Medulla oblongata (tissue), 1 donor: ENCODE measurements at regions not wholly inside any gene's neighbourhood (a gene's known extent, or its start where the extent isn't known, plus 50 kb on each side); places are given as distances from the start of the nearest gene placed in this dataset.

ENCODE experiments used
- DNase-seq: peaks from one replicate; pipeline ENCODE4 v3.0.0-alpha.2; 2015; ENCODE audit errors: extremely low spot score

DNA sequence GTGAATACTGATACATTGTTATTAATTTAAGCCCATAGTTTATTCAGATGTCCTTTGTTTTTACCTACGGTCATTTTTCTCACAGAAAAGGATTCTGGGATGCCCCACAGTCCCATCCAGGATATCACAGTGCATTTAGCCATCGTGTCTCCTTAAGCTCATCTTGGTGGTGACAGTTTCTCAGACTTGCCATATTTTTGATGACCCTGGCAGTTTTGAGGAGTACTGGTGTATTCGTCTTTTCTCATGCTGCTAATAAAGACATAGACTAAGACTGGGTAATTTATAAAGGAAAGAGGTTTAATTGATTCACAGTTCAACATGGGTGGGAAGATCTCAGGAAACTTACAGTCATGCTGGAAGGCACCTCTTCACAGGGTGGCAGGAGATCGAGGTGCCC is 295.9 kb upstream of the CDH4 start:
- no peak for DNase-seq

DNA sequence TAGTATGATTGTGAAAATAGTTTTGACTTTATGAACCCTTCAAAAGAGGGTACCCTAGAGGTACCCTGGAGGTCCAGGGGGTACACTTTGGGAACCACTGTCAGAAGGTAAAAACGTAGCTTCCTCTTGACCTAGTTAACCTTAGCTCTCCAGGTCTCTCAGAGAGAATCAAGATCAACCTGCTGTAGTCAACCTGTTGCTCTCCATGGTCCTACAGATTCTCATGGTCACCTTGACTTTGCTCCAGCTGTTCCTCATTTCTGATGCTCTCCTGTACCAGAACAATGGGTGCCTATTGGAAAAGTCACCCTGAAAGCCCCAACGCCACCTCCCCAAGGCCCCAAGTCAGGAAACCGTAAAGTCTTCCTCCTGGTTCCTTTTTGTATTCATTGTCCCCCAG is 294.4 kb upstream of the CDH4 start:
- no peak for DNase-seq

DNA sequence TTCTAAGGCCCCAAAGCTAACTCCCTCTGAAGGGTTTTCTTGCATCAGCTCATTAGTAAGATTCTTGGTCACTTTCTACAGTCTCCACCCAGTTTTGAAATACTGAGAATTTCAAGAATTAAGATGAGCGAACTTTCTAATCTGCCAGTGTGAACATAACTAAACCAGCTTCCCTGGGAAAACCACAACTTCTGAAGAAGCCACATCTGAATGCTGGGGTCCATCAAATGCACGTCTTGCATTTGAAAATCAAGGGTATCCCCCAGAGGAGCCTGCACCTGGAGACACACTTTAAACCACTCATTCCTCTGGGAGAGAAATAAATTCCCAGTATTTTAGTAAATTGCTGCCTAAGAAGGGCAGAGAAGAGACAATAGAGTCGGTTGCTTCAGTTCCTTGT is 292.1 kb upstream of the CDH4 start:
- DNase-seq = no peak

DNA sequence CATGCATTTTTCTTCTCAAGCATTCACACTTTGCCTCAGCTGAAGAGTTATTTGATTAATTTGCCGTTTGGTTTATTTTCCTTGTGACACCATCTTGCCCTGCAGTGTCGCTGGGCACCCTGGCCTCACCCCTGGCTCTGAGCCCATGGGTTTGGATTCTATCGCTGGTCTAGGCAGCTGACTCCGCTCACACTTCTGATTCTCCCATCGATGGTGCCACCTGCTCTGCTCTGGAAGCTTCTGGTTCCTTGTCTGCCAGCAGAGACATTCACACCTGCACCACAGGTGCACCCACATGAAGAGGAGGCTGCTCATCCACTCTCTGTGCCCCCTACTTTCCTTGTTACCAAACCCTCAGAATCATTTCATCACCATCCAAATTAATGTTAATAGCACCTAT is 291.6 kb upstream of the CDH4 start:
- DNase-seq = no peak

DNA sequence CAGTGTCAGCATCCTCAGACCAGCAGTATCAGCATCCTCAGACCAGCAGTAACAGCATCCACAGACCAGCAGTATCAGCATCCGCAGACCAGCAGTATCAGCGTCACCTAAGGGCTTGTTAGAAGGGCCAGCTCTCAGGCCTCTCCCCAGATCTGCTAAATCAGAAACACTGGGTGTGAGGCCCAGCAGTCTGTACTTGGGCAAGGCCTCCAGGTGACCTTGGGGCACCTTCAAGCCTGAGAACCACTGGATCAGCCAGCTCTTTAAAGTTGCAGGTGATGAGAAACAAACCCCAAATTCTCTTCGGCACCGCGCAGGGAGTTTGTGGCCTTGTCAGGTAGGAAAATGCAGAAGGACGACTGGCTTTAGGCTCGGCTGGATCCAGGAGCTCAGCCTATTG is 290.5 kb upstream of the CDH4 start:
- no peak for DNase-seq

DNA sequence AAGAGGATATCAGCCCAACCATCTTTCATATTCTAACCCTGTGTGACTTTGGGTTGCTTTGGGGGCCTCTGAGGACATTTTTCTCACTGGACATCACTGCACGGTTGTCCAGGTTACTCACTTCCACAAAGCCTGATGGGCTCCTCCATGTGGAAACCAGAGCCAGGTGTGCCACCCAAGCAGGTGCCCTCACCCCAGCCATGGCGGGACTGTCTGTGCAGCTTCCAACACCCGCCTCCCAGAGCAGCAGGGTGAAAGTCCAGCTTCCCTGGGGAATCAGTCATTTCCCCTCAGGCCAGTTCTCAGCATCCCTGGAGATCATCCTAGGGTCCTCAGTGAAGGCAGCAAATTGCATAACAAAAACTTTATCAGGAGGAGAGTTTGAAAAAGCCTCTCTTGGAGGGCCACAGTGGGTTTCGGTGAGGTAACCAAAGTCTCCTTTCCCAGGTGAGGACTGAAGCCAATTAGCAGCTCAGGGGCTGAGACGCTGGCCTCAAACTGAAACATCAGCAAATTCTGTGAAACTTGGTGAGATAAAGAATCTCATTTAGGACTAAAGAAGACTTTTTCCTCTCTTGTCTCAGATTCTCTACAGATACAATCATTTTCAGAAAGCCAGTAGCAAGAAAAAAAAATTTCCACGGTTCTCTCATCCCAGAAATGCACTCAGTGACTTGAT is 289.6 kb upstream of the CDH4 start:
- no peak for DNase-seq

DNA sequence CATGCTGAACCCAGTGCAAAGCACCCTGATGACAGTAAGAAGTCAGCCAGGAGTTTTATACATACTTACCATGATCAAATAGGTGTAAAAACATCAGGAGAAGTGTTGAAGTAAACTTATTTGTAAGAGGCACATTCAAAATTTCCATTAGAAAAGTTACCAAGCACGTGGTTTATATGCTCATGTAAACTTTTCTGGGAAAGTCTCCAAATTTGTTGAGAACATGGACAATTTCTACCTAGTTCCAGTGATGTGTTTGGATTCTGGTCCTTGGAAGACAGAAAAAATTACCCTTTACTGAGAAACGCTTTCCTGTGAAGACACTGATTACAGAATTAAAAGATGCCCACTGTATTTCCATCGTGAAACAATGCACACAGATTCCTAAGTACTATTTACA is 288.9 kb upstream of the CDH4 start:
- no peak for DNase-seq

DNA sequence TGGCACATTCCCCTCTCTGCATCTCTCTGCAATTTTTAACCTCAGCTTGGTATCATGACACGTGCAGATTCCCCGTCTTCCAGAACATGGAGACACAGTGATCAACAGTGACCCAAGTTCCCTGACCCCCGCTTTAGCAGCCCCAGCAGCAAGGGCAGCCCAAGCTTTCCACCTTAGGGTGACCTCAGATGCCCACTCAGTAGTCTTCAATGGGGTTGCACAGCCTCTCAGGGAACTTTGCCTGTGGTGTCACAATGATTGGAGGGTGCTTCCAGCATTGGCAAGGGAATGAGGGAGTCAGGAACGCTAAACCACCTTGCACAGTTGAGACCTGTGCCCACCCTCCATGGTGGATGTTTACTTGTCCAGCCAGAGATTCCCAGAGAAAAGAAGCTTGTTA is 287.1 kb upstream of the CDH4 start:
- DNase-seq = no peak

DNA sequence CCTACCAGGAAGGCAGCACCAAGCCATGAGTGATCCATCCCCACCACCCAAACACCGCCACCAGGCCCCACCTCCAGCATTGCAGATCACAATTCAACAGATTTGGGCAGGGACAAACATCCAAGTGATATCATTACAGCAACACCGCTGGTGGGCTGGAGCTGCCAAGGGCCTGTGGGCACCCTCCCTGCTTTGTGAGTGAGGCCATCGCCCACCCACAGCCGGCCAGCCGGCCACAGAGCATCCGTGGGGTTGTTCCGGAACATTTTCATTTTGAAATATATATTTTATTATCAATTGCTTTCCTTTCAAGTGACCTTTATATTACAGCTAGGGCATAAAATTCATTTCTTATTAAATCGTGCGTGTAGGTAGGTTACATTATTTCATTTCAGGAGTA is 286.0 kb upstream of the CDH4 start:
- DNase-seq = no peak

DNA sequence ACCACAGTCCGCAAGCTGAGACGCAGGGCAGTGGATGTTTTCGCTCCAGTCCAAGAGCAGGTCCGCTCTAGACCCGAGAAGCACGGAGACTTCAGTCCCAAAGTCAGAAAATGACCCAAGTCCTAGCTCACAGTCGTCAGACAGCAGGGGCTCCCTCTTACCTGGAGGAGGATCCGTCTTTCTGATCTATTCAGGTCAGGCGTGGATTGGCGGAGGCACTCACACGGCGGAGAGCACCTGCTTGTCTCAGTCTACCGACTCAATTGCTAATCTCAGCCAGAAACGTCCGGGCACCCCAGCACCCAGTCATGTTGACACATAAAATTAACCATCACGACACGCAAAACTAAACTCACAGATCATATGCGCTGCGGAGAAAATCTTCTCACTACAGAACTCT is 285.3 kb upstream of the CDH4 start:
- DNase-seq = no peak

DNA sequence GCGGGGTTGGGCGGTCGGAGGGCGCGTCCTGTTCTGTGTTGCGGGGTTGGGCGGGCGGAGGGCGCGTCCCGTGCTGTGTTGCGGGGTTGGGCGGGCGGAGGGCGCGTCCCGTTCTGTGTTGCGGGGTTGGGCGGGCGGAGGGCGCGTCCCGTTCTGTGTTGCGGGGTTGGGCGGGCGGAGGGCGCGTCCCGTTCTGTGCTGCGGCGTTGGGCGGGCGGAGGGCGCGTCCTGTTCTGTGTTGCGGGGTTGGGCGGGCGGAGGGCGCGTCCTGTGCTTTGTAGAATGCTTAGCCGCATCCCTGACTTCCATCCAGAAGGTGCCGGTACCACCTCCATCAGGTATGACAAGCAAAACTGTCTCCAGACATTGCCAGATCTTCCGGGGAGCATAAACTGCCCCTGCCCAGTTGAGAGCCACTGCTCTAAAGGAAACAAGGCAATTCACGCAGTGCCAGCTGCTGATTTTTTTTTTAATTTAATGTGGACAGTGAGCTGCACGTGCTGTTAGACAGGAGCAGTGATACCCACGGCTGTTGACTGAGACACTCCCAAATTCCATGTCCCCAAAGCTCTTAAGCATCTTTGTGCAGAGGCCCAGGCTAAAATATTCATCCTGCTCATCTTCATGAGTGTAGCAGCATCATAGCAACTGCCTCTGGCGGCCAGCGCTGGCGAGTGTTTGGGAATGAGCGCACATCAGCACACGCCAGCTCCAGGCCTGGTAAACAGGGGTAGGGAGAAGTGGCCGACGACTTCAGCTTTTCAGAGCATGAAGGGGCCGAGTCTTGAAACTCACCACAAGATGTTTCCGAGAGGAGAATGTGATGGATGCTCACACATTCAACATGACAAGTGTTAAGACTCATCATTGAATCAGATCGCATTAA is 284.4 kb upstream of the CDH4 start:
- no peak for DNase-seq

DNA sequence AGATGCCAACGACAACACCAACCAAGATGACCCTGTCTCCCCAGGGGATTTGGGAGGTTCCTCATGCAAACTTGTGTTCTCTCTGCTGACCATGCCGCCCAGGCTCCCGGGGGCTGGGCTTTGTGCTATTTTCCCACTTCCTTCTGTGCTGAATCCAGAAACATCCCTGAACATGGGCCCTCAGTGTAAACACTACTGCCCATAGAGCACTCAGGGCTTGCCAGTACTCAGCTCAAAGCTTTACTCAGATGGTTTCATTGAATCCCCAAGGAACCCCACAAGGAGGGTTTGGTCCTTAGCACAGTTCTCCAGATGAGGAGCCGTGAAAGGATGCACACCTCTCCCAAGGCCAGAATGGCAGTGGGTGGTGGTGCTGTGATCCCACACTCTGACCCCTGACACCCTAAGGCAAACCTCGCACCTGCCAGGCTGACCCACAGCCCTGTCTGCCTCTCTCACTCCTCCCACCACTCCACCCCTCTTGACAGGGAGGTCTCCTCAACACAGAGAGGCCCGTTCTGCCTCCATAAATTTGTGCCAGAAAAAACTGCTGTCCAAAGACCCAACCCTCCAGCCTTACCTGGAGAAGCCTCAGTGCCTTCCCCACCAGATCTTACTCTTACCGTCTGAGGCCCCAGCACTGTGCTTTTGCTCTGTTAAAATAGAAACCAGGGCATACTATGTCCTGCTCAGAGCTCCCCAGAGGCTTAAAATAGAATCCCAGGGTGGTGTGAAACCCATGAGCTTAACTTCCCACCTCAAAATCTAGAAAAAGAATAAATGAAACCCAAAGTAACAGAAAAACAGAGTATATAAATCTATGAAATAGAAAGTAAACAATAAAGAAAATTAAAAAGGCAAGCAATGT is 283.0 kb upstream of the CDH4 start:
- DNase-seq = no peak

DNA sequence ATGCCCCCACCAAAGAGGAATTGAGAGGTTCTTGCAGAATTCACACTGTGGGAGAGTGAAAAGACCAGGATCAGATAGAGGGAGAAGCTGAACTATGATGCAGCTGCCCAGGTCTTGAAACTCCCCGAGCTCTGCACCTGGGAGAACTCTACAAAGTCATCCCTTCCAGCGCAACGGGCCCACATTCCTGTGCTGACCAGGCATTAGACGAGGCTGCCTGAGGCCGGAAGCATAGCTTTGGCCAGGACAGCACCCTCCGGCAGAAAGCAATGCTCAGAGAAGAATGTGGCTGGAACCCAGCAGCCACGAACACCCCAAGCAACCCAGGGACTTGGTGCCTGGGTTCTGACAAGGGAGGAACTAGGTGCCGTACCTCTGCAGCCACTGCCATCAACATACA is 281.5 kb upstream of the CDH4 start:
- no peak for DNase-seq

DNA sequence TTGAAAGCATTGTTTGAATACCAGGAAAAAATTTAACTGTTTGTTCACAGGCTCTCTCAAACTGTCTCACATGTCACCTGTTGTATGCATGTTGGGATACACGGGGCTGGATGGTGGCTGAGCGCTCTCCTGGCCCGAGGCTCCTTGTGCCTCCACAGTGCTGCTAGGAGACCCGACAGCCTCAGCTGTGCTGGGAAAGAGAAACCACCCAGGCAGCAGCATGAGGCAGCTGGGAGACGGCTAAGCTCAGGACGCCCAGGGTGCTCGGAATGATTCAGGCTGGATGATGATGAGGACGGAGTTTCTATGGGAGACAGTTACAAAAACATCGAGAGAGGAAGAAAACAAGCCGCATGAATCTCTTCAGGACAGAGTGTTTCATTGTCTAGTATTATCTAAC is 278.0 kb upstream of the CDH4 start:
- no peak for DNase-seq

DNA sequence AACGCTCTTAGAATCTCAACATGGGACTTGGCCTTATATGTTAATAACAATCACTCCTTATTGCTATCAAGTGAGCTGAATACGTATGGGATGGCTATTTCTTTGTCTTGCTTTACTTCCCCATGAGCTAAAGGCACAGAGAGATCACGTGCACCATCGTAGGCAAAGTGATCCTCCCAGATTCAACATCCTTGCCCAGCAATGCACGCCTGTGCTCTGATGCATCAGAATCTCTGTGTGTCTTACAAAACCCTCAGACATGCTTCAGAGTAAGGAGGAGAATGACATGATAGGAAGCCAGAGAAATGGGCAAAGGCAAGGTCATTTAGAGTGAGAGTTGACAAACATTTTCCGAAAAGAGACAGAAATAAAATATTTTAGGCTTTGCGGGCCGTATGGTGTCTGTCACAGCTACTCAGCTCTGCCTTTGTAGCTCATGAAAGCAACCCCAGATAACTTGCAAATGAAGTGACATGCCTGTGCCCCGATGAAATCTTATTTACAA is 277.6 kb upstream of the CDH4 start:
- DNase-seq = no peak

DNA sequence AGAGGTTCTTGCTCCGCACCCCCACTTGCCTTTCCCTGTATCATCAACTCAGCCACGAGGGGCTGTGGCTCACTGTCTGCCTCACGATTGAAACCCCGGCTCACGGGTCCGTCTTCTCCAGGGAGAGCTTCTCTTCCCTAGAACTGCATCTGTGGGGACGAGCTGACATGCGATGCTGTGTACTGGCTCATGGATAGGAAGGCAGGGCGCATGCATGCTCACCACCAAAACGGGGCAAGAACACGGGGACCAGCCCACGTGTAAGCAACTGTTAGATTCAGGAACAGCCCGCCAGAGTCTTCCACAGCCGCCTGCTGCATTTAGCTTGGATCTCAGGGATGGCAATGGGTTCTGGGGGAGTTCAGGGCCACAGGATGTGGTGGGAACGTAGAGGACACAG is 275.9 kb upstream of the CDH4 start:
- DNase-seq = no peak

DNA sequence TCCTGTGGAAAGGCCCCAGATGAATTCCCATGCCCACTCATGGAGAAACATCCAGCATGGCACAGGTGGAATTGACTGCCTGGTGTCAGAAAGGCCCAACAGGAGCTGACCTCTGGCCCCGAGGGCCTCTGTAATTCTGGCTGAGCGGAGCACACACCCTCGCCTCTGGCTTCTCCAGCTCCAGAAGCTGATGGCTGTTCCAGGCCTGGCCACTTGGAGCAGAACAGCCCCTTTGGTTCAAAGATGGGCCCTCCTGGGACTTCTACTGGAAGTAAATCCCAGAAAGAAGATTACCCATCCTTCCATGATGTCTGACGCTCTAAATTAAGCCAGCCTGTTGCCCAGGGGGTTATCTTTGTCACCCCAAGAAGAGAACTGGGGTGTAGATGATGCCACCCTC is 275.1 kb upstream of the CDH4 start:
- no peak for DNase-seq

DNA sequence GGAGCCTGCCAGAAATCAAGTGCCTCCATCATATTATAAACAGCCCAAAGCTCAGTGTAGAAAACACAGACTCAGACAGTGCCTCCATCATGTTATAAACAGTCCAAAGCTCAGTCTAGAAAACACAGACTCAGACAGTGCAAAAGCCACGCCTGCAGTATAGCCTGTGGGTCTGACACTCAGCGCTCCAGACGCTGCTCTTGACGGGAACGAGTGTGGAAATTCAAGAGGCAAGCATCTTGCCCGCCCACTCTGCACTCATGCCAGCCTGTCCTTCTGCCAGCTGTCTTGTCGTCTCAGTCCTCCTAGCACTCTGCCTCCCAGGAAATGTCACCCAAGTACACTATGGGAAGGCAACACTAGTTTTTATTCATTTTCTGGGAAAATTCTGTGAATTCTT is 274.2 kb upstream of the CDH4 start:
- no peak for DNase-seq

DNA sequence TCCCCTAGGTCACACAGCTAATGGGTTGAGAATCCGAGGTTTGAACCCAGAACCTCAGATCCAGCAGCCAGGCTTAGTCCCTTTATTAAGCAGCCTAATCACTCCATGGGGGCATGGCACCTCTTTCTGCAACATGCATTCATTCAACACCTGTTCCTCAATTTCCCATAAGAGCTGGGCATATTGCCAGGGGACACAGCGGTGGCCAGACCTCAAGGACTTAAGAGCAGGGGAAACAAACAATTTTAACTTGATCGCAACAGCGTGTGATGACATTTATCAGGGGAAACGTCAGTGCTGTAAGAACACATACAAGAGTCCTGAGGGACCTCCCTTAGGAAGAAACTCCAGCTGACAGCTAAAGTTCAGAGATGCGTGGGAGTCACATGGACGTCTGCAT is 267.4 kb upstream of the CDH4 start:
- no peak for DNase-seq

DNA sequence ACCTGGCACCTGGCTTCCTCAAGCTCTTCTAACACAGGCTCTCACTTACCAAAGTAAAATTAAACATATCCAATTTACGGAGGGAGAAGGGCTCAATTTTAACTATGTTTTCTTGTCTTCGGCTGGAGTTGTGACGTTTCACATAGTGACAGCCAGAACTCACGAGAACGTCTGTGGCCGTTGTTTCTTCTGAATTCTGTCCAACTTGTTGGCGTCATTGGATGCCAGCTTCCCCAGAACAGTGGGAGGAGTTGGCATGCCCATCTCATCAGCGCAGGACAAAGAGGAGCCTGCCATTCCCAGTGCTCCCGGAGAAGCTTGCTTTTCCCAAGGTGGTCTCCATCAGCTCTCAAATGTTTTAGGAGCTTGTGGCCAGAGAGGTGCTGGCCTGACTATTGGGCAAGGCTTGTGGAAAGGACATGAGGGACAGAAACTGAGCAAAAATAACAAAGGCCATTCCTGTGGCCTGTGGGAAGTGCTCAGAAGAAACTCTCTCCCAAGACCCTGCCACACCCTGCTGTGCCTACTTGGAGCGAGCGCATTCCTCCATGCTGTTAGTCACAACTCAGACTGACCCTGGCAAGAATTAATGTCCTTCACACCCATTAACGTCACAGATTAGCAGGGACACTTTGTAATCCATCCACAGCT is 265.4 kb upstream of the CDH4 start:
- DNase-seq = no peak

DNA sequence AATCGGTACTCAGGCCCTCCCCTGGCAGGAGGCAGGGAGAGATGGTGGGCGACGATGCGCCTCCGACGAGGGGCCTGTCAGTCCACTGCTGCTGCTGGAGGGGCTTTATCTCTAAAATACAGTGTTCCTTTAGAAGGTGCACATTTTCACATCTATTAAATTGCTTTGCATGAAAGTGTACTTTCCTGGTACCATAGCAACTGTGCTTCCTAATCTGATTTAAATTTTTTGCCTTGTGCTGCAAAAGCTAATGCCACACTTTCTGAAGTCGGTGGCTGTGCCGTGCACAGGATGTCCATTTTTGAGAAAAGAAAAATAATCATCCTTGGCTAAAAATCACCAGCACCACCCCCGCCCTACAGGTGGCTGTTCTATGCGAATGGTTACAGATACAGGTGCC is 262.0 kb upstream of the CDH4 start:
- DNase-seq = no peak

DNA sequence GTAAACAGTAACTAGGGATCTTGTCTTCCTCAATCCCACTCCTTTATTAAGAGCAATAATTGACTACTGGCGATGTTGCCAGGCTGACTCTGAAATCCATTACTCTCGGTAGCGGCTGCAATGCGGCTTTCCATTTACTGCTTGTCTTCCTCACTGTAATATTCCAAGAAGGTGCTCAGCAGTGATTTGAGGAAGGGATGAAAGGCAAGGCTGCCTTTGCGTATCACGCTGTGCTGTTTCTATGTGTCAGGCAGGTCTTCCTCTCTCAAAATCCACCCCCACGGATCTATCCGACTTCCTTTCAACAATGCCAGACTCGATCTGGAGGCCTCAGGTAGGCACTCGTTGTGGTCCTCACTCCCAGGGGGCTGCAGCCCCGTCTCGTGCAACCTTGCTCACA is 261.4 kb upstream of the CDH4 start:
- DNase-seq = no peak
